ENCODE measurements at regions not wholly inside any gene's neighbourhood (a gene's known extent, or its start where the extent isn't known, plus 50 kb on each side); places are given as distances from the start of the nearest gene placed in this dataset.
"Not testable (repeated sequence)": the region's sequence is repeated elsewhere in the genome, so short reads cannot be mapped to it uniquely, and the experiment has no call there.

DNA sequence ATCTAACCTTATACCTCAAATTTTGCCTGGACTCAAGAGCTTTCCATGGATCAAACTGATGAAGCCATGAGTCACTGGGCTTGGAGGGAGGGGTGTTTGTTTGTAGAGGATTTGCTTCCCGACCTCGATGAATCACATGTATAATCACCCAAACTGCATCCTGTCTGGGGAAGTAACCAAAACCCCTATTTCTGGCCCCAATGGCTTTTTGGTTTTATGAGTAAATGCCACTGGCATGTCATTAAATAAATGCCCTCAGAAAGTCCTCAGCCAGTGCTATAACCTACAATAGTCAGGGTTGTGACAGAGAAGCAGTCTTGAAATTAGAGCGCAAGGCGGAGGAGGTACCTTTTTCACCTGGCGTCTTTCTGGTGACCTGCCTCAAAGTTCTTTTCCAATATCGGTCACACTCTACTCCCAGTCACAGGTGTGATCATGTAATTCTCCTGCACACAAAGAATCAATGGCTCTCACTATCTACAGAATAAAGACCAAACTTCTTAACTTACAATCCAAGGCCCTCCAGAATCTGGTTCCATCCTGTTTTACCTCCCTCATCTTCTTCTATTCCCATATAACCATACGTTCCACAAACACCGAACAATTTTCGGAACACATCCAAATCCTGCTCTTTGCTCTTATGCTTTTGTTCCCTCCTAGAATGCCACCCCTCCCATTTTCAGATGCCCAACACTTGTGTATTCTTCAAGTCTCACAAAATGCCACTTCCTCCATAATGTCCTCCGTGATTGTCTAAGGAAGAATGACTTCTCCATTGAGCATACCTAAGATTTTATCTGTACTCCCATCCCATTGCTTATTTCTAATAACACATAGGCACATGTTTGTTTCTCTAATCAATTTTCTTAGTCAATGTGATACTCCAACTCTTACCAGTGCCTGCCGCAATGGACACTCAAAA, 81.3 kb upstream of the BLID start:
- Mint-ChIP-seq H3K27ac (no peak overlapping the region), H3K4me1 (peaks cover 27% of the 10 kb centered on the region), H3K9me3 (no peaks in the 10 kb centered on the region), H3K36me3 (ENCODE audit: low read depth) (peaks cover 3% of the 10 kb centered on the region), H3K27me3 (ENCODE audit: low read depth) (peaks cover 4% of the 10 kb centered on the region), H3K4me3 (no peak overlapping the region)
- TF ChIP-seq, protein P1, sequence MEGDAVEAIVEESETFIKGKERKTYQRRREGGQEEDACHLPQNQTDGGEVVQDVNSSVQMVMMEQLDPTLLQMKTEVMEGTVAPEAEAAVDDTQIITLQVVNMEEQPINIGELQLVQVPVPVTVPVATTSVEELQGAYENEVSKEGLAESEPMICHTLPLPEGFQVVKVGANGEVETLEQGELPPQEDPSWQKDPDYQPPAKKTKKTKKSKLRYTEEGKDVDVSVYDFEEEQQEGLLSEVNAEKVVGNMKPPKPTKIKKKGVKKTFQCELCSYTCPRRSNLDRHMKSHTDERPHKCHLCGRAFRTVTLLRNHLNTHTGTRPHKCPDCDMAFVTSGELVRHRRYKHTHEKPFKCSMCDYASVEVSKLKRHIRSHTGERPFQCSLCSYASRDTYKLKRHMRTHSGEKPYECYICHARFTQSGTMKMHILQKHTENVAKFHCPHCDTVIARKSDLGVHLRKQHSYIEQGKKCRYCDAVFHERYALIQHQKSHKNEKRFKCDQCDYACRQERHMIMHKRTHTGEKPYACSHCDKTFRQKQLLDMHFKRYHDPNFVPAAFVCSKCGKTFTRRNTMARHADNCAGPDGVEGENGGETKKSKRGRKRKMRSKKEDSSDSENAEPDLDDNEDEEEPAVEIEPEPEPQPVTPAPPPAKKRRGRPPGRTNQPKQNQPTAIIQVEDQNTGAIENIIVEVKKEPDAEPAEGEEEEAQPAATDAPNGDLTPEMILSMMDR (IDR thresholded peaks at IDR 0.05; ENCODE audit: unreplicated experiment in 3 of 3) = no peak

DNA sequence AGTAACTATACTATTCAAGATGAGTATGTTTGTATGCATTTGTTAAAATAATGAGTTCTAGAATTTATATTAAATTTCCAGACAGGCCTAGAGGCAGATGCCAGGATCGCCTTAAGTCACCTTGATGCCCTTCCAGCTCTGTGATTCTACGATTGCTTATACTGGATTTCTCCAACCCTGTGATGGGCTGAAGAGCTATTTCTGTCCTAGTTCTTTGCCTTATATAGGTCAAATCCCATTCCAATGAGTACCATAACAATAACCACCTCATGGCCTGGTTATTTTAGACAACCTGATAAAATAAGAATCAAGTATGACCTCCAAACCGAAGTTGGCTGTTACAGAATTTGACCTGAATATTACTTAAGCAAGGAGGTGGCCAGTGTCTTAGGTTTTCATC, 79.8 kb upstream of the BLID start:
- no peaks in the 10 kb centered on the region for H3K9me3 Mint-ChIP-seq
- H3K27me3 Mint-ChIP-seq (ENCODE audit: low read depth) = peaks cover 4% of the 10 kb centered on the region
- TF ChIP-seq, protein P1 (IDR thresholded peaks at IDR 0.05; ENCODE audit: unreplicated experiment in 3 of 3) = no peak
- no peak overlapping the region for H3K27ac Mint-ChIP-seq
- H3K4me1 Mint-ChIP-seq = peaks cover 28% of the 10 kb centered on the region
- H3K36me3 Mint-ChIP-seq (ENCODE audit: low read depth) = peaks cover 3% of the 10 kb centered on the region
- H3K4me3 Mint-ChIP-seq = no peak overlapping the region

DNA sequence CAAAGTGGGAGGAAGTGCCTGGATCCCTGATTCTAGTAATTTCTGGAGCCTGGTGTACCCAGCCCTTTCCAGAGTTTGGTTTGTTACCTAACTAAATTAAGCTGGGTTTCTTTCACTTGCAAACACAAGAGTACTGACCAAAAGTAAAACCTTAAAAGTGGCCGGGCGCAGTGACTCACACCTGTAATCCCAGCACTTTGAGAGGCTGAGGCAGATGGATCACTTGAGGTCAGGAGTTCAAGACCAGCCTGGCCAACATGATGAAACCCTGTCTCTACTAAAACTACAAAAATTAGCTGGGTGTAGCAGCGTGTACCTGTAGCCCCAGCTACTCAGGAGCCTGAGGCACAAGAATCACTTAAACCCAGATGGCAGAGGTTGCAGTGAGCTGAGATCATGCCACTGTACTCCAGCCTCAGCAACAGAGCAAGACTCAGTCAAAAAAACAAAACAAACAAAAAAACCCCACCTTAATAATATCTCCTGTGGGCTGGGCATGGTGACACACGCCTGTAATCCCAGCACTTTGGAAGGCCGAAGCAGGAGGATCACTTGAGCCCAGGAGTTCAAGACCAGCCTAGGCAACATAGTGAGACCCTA, 78.0 kb upstream of the BLID start:
- not testable (repeated sequence) for H3K27me3 Mint-ChIP-seq (ENCODE audit: low read depth); H3K4me3 Mint-ChIP-seq; H3K27ac Mint-ChIP-seq; H3K36me3 Mint-ChIP-seq (ENCODE audit: low read depth); H3K9me3 Mint-ChIP-seq
- peaks cover 36% of the 10 kb centered on the region for H3K4me1 Mint-ChIP-seq

DNA sequence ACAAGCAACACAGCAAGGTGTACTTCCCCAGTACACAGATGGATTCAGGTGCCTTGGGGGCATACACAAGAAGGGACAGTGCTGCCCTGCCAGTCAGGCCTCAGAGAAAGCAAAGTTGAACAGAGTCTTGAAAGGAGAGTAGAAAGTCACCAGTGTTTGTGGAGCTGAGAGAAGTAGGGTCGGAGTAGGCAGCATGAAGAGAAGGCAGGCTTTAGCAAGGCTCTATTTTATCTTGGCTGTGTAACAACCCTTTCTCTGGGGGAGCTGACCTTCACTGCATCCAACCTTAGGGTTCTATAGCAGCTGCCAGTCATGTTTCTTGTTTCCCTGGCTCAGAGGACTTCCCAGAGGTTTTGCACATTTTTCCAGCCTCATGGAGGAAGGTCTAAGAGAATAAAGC, 77.4 kb upstream of the BLID start:
- H3K36me3 Mint-ChIP-seq (ENCODE audit: low read depth) = peaks cover 3% of the 10 kb centered on the region
- H3K4me3 Mint-ChIP-seq = no peak overlapping the region
- H3K9me3 Mint-ChIP-seq = no peaks in the 10 kb centered on the region
- H3K27ac Mint-ChIP-seq = peak overlapping the region in 1 of 3 experiments; percentile 30
- TF ChIP-seq, protein P1 (IDR thresholded peaks at IDR 0.05; ENCODE audit: unreplicated experiment in 3 of 3) = no peak
- H3K27me3 Mint-ChIP-seq (ENCODE audit: low read depth) = peaks cover 4% of the 10 kb centered on the region
- peaks cover 37% of the 10 kb centered on the region for H3K4me1 Mint-ChIP-seq

DNA sequence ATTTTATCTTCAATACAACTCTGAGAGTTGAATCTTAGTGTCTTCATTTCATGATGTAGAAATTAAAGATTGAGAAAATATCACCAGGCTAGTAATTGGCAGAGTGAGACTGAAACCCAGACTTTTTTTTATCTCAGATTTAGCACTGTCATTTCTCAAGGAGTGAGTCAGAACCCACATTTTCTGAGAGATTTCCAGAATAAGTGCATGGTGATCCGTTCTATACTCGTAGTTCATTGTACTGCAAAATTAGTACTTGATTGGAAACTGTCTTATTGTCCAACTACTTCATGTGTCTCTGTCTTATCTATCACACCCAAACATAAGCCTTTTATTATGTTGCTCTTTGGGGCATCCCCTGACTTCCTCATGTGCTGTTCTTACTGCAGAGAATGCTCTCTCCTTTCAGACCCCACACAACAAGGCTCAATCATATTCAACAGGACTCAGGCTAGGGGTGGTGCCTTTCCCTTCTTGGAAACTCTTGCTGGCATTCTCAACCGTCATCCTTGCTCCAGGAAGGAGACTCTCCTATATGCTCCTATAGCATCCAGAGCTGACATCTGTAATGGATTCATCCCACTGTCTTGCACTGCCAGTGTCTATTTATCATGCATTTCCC, 76.7 kb upstream of the BLID start:
- H3K36me3 Mint-ChIP-seq (ENCODE audit: low read depth) = peaks cover 4% of the 10 kb centered on the region
- TF ChIP-seq, protein P1 (IDR thresholded peaks at IDR 0.05; ENCODE audit: unreplicated experiment in 3 of 3) = no peak
- peak overlapping the region in 1 of 3 experiments; percentile 30 for H3K27ac Mint-ChIP-seq
- H3K4me1 Mint-ChIP-seq = peaks cover 37% of the 10 kb centered on the region
- H3K27me3 Mint-ChIP-seq (ENCODE audit: low read depth) = peaks cover 4% of the 10 kb centered on the region
- no peak overlapping the region for H3K4me3 Mint-ChIP-seq
- no peaks in the 10 kb centered on the region for H3K9me3 Mint-ChIP-seq

DNA sequence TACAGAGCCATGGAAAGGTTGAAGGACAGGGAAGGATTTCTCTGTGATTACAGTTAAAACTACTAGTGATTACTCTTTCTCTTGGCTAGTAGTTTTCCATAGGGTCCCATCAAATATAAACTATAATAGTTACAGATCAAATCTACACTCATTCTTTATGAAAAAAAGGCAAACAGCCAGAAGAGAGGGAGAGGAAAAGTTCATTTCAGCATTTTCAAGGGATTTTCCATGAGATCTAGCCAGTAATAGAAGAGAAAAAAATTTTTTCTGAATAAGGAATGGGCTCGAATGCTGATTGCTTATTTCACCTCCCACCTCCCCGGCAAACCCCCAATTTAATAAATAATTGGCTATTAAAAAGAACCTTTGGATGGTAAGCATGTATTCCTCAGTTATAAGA, 74.8 kb upstream of the BLID start:
- Mint-ChIP-seq H3K9me3 (no peaks in the 10 kb centered on the region), H3K27ac (peak overlapping the region in 2 of 3 experiments; percentile 19 to 47), H3K4me3 (no peak overlapping the region), H3K27me3 (ENCODE audit: low read depth) (no peaks in the 10 kb centered on the region), H3K4me1 (peaks cover 37% of the 10 kb centered on the region), H3K36me3 (ENCODE audit: low read depth) (peaks cover 3% of the 10 kb centered on the region)
- TF ChIP-seq, protein P1 (IDR thresholded peaks at IDR 0.05; ENCODE audit: unreplicated experiment in 3 of 3) = no peak

All from nephron (organoid).